ENCODE measurements at regions not wholly inside any gene's neighbourhood (a gene's known extent, or its start where the extent isn't known, plus 50 kb on each side); places are given as distances from the start of the nearest gene placed in this dataset.

DNA sequence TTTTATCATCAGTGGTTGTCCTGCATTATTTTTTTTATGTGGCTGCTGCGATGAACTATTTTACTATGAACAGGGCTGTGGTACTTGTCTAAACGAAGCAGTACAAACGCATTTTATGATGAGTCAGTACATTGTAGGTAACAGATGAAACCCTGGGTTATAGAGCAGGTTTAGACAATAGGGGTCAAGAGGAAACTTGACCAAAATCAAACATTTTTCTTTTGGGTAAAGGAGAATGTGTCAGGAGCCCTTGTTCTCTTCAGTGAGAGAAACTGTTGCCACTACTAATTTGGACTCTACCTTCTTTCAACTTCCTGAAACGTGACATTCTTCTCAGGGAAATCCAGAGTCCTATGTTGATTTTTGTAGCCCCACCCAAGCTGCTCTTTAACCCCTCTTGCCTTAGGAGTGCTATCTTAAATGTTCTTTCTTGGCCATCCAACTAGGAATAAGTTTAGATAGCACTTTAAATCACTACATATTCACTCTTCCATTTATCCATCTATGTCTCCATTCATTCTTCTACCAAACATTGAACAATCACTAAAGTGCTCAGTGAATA lies 415.8 kb upstream of the NR3C2 start:
- BruUV-seq (replicated peaks): no TSS peak

DNA sequence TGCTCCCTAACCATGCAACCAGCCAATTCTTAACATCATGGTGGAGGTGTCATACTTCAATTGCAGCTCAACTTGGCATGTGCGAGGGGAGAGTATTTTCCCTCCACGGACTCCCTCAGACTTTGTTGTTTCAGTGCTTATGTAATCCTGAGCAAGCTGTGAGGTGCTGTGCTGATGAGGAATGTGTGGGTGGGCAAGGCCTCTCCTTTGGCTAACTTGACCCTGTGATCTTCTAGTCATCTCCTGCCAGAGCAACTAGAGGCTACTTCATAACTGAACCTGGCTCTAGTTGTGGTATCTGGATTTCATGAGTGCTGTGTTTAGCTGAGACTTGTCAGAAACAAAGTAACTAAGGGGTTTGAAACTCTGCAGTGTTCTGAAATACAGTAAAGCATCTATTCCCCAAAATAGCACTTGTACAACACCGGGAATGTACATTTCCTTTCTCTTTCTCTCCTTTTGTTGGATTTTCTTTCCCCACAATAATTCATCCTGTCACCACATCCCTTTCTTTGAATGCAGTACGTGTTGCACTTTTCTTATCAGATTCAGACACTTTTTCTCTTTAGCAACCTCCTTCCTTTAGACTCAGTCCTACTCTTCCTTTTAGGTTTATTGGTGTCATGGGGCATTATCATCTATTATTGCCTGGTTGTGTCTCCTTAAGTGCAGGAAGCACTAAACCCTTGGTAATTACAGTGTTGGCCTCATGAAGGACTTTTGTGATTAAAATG lies 415.2 kb upstream of the NR3C2 start:
- Histone ChIP-seq H2AFZ (ENCODE audit: low read length) (no peak overlapping the region), H3K27me3 (ENCODE audit: control insufficient read depth in 1 of 2, insufficient read depth in 2 of 2, low read length in 2 of 2) (no peaks in the 10 kb centered on the region; a peak in 1 of 5 replicates), H3K4me3 (replicated peaks in 1 of 3; ENCODE audit: insufficient read depth in 1 of 3, low read depth in 2 of 3, low read length in 3 of 3) (no peak overlapping the region), H3K4me1 (ENCODE audit: insufficient read depth, low read length) (no peaks in the 10 kb centered on the region), H3K79me2 (ENCODE audit: insufficient read depth, low read length) (no peaks in the 10 kb centered on the region), H3K27ac (ENCODE audit: extremely low read length, insufficient read depth, low read length) (no peak overlapping the region), H3K36me3 (replicated peaks in 1 of 2; ENCODE audit: control insufficient read depth in 1 of 2, insufficient read depth in 2 of 2, low read length in 2 of 2) (no peaks in the 10 kb centered on the region), H3K9ac (ENCODE audit: insufficient read depth, low read depth, low read length) (no peak overlapping the region), H3K4me2 (ENCODE audit: low read depth, low read length) (no peak overlapping the region), H3K9me3 (ENCODE audit: low read length) (peaks cover 59% of the 10 kb centered on the region), H4K20me1 (ENCODE audit: insufficient read depth, low read length) (no peaks in the 10 kb centered on the region)
- ATAC-seq (no peak), FAIRE-seq (no peak), DNase-seq (ENCODE audit: low spot score) (no peak)
- ChIA-PET CTCF (ENCODE audit: low intra/inter-chr PET ratio, low total read pairs) (no interaction called here), POLR2A (no interaction called here)
- no TSS peak for BruUV-seq (replicated peaks)
- TF ChIP-seq ZNF143 (CRISPR knock-in tag; IDR thresholded peaks at IDR 0.05) (no peak), ZNF337 (CRISPR knock-in tag; IDR thresholded peaks at IDR 0.05; ENCODE audit: borderline replicate concordance, low read depth) (no peak), ZNF891 (CRISPR knock-in tag; IDR thresholded peaks at IDR 0.05) (no peak), ZNF737 (CRISPR knock-in tag; IDR thresholded peaks at IDR 0.05; ENCODE audit: borderline replicate concordance) (no peak), TCF7L2 (IDR thresholded peaks at IDR 0.05; ENCODE audit: low read depth, low read length) (no peak), GATAD1 (CRISPR knock-in tag; IDR thresholded peaks at IDR 0.05) (no peak), CBX2 (IDR thresholded peaks at IDR 0.05; ENCODE audit: low read depth, low read length) (no peak), CBX2 (CRISPR knock-in tag; IDR thresholded peaks at IDR 0.05; ENCODE audit: low read depth) (no peak), ATF2 (CRISPR knock-in tag; IDR thresholded peaks at IDR 0.05) (no peak), SP4 (CRISPR knock-in tag; IDR thresholded peaks at IDR 0.05) (no peak), ATM (IDR thresholded peaks at IDR 0.05; ENCODE audit: borderline replicate concordance) (no peak), SIX1 (CRISPR knock-in tag; IDR thresholded peaks at IDR 0.05; ENCODE audit: borderline replicate concordance) (no peak), ZNF775 (CRISPR knock-in tag; IDR thresholded peaks at IDR 0.05; ENCODE audit: borderline replicate concordance) (no peak), ZNF883 (CRISPR knock-in tag; IDR thresholded peaks at IDR 0.05; ENCODE audit: not compliant biosample characterization) (no peak)
- intact Hi-C loops (cut with micrococcal nuclease; ENCODE audit: unreplicated experiment): no loop called here
- 0% methylated on average over 4 of the region's 4 CpGs for WGBS (ENCODE audit: low lambda C conversion rate)
- in situ Hi-C loops (cut with HindIII; ENCODE audit: extremely low pct_ligation_motif_present, low pct_unique_long_range_greater_than_20kb): no loop called here

More for the DNA sequence above, 415.8 kb upstream of the NR3C2 start:
- Histone ChIP-seq H2AFZ (ENCODE audit: low read length) (no peak overlapping the region), H3K4me3 (replicated peaks in 1 of 3; ENCODE audit: insufficient read depth in 1 of 3, low read depth in 2 of 3, low read length in 3 of 3) (no peak overlapping the region), H3K27me3 (ENCODE audit: control insufficient read depth in 1 of 2, insufficient read depth in 2 of 2, low read length in 2 of 2) (no peaks in the 10 kb centered on the region; a peak in 1 of 5 replicates), H3K4me1 (ENCODE audit: insufficient read depth, low read length) (no peaks in the 10 kb centered on the region), H3K9me3 (ENCODE audit: low read length) (peaks cover 58% of the 10 kb centered on the region), H3K27ac (ENCODE audit: extremely low read length, insufficient read depth, low read length) (no peak overlapping the region), H4K20me1 (ENCODE audit: insufficient read depth, low read length) (no peaks in the 10 kb centered on the region), H3K36me3 (replicated peaks in 1 of 2; ENCODE audit: control insufficient read depth in 1 of 2, insufficient read depth in 2 of 2, low read length in 2 of 2) (no peaks in the 10 kb centered on the region), H3K79me2 (ENCODE audit: insufficient read depth, low read length) (no peaks in the 10 kb centered on the region), H3K9ac (ENCODE audit: insufficient read depth, low read depth, low read length) (no peak overlapping the region), H3K4me2 (ENCODE audit: low read depth, low read length) (no peak overlapping the region)
- POLR2A ChIA-PET: no interaction called here
- ATAC-seq (no peak), DNase-seq (ENCODE audit: low spot score) (no peak), FAIRE-seq (no peak)
- intact Hi-C loops (cut with micrococcal nuclease; ENCODE audit: unreplicated experiment) (no loop called here), in situ Hi-C loops (cut with HindIII; ENCODE audit: extremely low pct_ligation_motif_present, low pct_unique_long_range_greater_than_20kb) (no loop called here)
- TF ChIP-seq, protein P1, sequence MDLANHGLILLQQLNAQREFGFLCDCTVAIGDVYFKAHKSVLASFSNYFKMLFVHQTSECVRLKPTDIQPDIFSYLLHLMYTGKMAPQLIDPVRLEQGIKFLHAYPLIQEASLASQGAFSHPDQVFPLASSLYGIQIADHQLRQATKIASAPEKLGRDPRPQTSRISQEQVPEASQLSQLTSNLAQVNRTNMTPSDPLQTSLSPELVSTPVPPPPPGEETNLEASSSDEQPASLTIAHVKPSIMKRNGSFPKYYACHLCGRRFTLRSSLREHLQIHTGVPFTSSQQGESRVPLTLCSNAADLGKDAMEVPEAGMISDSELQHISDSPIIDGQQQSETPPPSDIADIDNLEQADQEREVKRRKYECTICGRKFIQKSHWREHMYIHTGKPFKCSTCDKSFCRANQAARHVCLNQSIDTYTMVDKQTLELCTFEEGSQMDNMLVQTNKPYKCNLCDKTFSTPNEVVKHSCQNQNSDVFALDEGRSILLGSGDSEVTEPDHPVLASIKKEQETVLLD (CRISPR knock-in tag; IDR thresholded peaks at IDR 0.05; ENCODE audit: low read depth): no peak
- TF ChIP-seq MAFF (IDR thresholded peaks at IDR 0.05; ENCODE audit: low read depth, low read length) (peak; percentile 67), MAFK (conservative IDR thresholded peaks at IDR 0.05 in 1 of 2, IDR thresholded peaks at IDR 0.05 in 1 of 2; ENCODE audit: low read length in 2 of 2) (peak; percentile 65 to 80)
- CTCF ChIA-PET (ENCODE audit: low intra/inter-chr PET ratio, low total read pairs): no interaction called here
- WGBS (ENCODE audit: low lambda C conversion rate): 2% methylated on average over 4 of the region's 4 CpGs

Data from HepG2 (cell line).